Stimulated activated naive CD8-positive, alpha-beta T cell treated with anti-CD3 and anti-CD28 coated beads, Interleukin-15, Interleukin-2, amounts not matched to agents 100 ng/mL and 50 ng/mL, for 24 hours (primary cell): ENCODE measurements at regions not wholly inside any gene's neighbourhood (a gene's known extent, or its start where the extent isn't known, plus 50 kb on each side); places are given as distances from the start of the nearest gene placed in this dataset.

Source experiments
- H3K27ac Mint-ChIP-seq: one replicate; pipeline ENCODE4 v1.8.0; 2021; ENCODE audit warnings: mild to moderate bottlenecking, mixed read lengths
- H3K27me3 Mint-ChIP-seq: one replicate; pipeline ENCODE4 v1.8.0; 2021; ENCODE audit warnings: mixed read lengths
- H3K36me3 Mint-ChIP-seq: one replicate; pipeline ENCODE4 v1.8.0; 2021; ENCODE audit warnings: low read depth, mixed read lengths
- H3K4me1 Mint-ChIP-seq: one replicate; pipeline ENCODE4 v1.8.0; 2021; ENCODE audit warnings: low read depth, mixed read lengths
- H3K4me3 Mint-ChIP-seq: one replicate; pipeline ENCODE4 v1.8.0; 2021; ENCODE audit warnings: mild to moderate bottlenecking, mixed read lengths
- H3K9me3 Mint-ChIP-seq: one replicate; pipeline ENCODE4 v1.8.0; 2021; ENCODE audit warnings: mixed read lengths

DNA sequence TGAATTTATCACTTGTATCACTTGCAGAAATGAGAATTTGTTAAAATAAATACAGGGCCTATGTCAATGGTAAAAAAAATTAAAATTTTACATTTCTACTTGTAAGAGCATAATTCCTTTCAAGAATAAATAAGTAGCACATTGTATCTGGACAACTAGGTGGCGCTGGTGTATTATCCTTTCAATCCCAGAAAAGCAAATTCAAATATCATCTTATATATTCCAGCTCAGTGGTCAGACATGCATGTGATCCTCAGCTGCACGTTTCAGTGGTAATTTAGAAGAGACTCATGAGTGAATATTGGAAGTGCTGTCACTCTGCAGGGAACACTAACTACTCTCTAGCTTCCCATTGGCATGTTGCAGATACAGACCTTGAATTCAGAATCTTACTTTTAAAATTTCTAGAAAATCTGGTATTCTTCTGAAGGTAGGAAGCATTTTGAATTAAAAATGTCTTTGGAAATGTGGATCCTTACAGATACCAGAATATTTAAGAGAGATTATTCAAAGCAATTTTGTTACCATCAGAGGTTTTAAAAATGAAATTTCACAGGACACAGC lies 1414.7 kb upstream of the TENM3 start:
- Mint-ChIP-seq H3K36me3 (no peaks in the 10 kb centered on the region), H3K4me3 (no peak overlapping the region), H3K9me3 (no peaks in the 10 kb centered on the region), H3K27ac (no peak overlapping the region), H3K27me3 (no peaks in the 10 kb centered on the region), H3K4me1 (no peaks in the 10 kb centered on the region)

DNA sequence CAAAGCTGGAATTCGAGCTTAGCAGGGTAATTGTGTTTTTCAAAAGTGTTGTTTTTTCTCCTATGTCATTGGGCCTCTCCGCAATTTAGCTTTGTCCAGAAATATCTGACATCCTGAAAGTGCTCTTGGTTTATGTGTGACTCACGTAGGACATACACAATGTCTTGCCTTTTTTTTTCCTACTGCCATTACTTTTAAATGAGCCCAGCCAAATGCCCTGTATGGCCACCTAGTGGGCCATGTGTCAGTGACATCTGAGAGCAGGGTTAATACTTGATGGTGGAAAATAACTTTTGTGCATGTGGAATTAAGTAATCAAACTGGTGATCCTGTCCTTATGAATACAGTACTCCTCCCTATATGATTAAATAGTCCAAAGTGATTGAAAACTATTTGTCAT lies 1411.1 kb upstream of the TENM3 start:
- Mint-ChIP-seq H3K36me3 (no peaks in the 10 kb centered on the region), H3K9me3 (peaks cover 4% of the 10 kb centered on the region), H3K27me3 (no peaks in the 10 kb centered on the region), H3K4me1 (no peaks in the 10 kb centered on the region), H3K27ac (no peak overlapping the region), H3K4me3 (no peak overlapping the region)

DNA sequence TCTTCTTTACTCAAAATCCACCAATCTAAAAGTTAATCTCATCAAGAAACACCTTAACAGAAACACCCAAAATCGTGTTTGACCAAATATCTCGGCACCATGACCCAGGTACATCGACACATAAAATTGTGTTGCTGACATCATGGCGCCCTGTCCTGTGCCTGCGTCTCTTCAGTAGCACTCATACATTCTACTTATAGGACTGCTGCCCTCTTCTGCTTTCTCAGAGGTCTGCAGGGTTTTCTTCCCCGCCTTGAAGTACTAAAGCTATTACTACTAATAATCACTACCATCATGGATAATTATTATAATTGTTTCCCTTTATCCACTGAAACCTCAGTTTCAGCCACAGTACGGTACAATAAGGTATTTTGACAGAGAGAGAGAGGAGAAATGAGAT lies 1403.1 kb upstream of the TENM3 start:
- no peaks in the 10 kb centered on the region for H3K27me3 Mint-ChIP-seq
- H3K4me1 Mint-ChIP-seq: no peaks in the 10 kb centered on the region
- peaks cover 4% of the 10 kb centered on the region for H3K9me3 Mint-ChIP-seq
- H3K4me3 Mint-ChIP-seq: no peak overlapping the region
- no peaks in the 10 kb centered on the region for H3K36me3 Mint-ChIP-seq
- no peak overlapping the region for H3K27ac Mint-ChIP-seq

DNA sequence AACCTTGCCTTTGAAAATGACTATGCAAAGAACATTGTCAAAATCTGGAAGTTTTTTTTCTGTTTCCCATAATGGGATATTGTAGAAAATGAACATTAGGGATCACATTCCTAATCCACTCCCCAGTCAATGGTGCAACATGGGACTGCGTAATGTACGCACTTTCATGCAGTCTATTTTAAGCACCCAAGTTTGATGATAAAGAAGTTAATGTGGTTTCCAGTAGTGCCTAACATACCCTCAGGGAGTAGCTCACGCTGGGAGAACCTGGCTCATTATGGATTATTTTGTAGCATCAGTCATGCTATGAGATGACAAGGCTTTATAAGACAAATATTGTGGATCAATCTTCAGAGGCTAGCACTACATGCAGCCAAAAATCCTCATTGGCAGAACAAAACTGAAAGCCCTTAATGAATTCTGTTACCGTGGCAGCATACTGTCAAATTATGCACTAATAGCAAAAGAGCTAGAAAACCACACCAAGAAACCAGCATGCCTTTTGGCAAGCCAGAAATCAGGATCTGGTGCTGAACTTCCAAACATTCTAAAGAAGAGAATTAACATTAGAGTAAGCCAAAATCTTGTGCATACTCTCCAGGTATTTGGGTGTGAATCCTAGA lies 1392.8 kb upstream of the TENM3 start:
- H3K4me3 Mint-ChIP-seq: no peak overlapping the region
- no peaks in the 10 kb centered on the region for H3K27me3 Mint-ChIP-seq
- no peaks in the 10 kb centered on the region for H3K4me1 Mint-ChIP-seq
- peaks cover 5% of the 10 kb centered on the region for H3K9me3 Mint-ChIP-seq
- H3K27ac Mint-ChIP-seq: no peak overlapping the region
- no peaks in the 10 kb centered on the region for H3K36me3 Mint-ChIP-seq

DNA sequence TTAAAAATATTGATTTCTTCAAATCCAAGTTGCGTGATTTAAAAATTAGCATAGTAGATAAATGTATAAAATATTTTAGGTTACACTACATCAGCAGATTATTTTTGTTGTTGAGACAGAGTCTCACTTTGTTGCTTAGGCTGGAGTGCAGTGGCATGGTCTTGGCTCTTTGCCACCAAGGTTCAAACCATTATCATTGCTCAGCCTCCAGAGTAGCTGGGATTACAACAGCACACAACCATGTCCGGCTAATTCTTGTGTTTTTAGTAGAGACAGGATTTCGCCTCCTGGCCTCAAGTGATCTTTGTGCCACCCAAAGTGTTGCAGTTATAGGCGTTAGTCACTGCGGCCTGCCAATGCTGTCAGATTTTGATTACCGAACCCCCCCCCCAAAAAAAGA lies 1390.5 kb upstream of the TENM3 start:
- no peaks in the 10 kb centered on the region for H3K4me1 Mint-ChIP-seq
- no peaks in the 10 kb centered on the region for H3K27me3 Mint-ChIP-seq
- no peaks in the 10 kb centered on the region for H3K36me3 Mint-ChIP-seq
- no peak overlapping the region for H3K27ac Mint-ChIP-seq
- peaks cover 4% of the 10 kb centered on the region for H3K9me3 Mint-ChIP-seq
- no peak overlapping the region for H3K4me3 Mint-ChIP-seq

DNA sequence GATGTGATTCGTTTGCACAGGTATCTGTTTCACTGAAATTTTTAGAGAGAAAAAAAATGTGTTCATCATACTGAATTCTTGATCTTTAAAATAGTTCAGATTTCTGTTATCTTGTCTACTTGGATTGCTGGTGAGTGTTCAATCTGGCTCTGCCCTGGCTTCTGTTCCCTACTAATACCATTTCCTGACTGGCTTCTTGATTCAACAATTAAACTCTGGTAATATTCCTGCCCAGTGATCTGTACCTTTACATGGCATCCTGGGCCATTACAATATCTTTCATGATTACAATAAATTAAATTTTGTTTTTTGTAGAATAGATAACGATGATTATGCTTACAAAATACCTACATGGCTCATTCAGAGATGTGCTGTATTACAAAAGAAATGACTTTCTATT lies 1388.0 kb upstream of the TENM3 start:
- H3K4me3 Mint-ChIP-seq: no peak overlapping the region
- H3K27me3 Mint-ChIP-seq: no peaks in the 10 kb centered on the region
- H3K4me1 Mint-ChIP-seq: no peaks in the 10 kb centered on the region
- peaks cover 4% of the 10 kb centered on the region for H3K9me3 Mint-ChIP-seq
- no peak overlapping the region for H3K27ac Mint-ChIP-seq
- H3K36me3 Mint-ChIP-seq: no peaks in the 10 kb centered on the region

DNA sequence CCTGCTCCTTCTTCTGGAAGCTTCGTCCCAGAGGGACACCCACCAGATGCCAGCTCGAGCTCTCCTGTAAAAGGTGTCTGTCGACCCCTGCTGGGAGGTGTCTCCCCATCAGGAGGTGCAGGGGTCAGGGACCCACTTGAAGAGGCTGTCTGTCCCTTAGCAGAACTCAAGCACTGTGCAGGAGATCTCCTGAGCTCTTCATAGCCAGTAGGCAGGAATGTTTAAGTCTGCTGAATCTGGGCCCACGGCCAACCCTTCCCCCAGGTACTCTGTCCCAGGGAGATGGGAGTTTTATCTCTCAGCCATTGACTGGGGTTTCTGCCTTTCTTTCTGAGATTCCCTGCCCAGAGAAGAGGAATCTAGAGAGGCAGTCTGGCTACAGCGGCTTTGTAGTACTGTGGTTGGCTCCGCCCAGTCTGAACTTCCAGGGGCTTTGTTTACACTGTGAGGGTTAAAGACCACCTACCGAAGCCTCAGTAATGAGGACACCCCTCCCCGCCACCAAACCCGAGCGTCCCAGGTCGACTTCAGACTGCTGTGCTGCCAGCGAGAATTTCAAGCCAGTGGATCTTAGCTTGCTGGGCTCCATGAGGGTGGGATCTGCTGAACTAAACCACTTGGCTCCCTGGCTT lies 1383.0 kb upstream of the TENM3 start:
- H3K4me1 Mint-ChIP-seq: no peaks in the 10 kb centered on the region
- peaks cover 4% of the 10 kb centered on the region for H3K9me3 Mint-ChIP-seq
- H3K27me3 Mint-ChIP-seq: no peaks in the 10 kb centered on the region

DNA sequence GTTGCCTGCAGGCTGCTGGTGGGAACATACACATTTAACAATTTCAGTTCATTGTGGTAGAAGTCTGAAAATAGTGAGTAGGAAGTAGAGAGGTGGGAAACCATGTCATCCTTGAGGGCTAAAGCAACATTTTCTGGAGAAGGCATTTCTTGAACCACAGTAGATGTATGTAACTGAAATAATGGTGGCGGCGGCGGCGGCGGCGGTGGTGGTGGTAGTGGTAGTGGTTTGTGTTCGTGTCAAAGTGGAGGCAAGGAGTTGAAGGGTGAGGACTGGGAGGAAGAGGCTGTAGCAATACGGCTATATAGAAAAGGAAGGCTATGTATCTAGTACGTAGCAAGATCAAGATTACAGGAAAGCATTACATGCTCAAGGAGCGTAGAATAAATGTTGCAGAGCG lies 1381.6 kb upstream of the TENM3 start:
- Mint-ChIP-seq H3K27ac (no peak overlapping the region), H3K36me3 (no peaks in the 10 kb centered on the region), H3K27me3 (no peaks in the 10 kb centered on the region), H3K9me3 (peaks cover 4% of the 10 kb centered on the region), H3K4me3 (no peak overlapping the region), H3K4me1 (no peaks in the 10 kb centered on the region)

More for the DNA sequence above, 1383.0 kb upstream of the TENM3 start:
- H3K4me3 Mint-ChIP-seq: no peak overlapping the region
- H3K36me3 Mint-ChIP-seq: no peaks in the 10 kb centered on the region
- no peak overlapping the region for H3K27ac Mint-ChIP-seq

DNA sequence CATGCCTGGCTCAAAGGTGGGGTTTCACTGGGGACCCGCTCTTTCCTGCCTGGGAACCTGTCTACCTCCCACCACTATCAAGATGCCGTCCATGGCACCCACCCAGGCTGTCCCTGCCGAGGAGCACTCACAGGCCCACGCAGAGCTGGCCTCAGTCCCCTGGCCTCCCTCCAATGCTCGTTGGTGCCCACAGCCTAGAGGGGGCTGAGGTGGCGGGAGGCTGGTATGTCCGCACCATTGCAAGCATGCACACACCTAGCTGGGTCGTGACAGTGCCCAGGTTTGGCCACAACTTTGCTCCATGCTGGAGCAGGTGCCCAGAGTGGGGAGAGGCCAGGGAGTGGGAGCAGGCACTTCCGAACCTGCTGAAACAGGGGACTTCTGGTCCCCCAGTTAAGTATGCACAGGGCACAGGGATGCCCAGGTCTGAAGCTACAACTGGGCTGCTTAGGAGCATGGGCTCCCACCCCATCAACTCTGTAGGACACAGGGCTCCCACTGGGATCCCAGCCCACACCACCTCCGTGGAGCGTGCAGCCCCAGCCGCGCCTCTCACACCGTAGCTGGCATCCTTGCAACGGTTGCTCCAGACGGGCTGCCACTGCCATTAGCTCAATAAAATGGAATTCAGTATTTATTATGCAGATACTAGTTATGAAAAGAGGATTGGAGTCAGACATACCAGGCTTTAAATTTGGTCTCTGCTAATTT lies 1376.1 kb upstream of the TENM3 start:
- no peaks in the 10 kb centered on the region for H3K27me3 Mint-ChIP-seq
- no peaks in the 10 kb centered on the region for H3K36me3 Mint-ChIP-seq
- peaks cover 11% of the 10 kb centered on the region for H3K9me3 Mint-ChIP-seq
- no peaks in the 10 kb centered on the region for H3K4me1 Mint-ChIP-seq
- H3K27ac Mint-ChIP-seq: no peak overlapping the region
- no peak overlapping the region for H3K4me3 Mint-ChIP-seq

DNA sequence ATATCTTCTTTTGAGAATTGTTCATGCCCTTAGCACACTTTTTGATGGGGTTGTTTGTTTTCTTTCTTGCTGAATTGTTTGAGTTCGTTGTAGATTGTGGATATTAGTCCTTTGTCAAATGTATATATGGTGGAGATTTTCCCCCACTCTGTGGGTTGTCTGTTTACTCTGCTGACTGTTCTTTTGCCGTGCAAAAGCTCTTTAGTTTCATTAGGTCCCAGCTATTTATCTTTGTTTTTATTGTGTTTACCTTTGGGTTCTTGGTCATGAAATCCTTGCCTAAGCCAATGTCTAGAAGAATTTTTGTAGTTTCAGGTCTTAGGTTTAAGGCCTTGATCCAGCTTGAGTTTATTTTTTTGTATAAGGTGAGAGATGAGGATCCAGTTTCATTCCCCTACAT lies 1372.6 kb upstream of the TENM3 start:
- H3K4me3 Mint-ChIP-seq: no peak overlapping the region
- no peaks in the 10 kb centered on the region for H3K4me1 Mint-ChIP-seq
- H3K9me3 Mint-ChIP-seq: peaks cover 25% of the 10 kb centered on the region
- no peaks in the 10 kb centered on the region for H3K36me3 Mint-ChIP-seq
- no peak overlapping the region for H3K27ac Mint-ChIP-seq
- no peaks in the 10 kb centered on the region for H3K27me3 Mint-ChIP-seq

DNA sequence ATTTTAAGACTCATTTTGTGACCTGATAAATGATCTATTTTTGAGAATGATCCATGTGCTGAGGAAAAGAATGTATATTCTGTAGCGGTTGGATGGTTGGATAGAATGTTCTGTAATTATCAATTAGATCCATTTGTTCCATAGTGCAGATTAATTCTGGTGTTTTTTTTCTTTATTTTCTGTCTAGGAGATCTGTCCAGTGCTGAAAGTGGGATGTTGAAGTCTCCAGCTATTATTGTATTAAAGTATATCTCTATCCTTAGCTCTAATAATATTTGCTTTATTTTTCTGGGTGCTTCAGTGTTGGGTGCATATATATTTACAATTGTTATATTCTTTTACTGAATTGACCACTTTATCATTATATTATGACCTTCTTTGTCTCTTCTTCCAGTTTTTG lies 1344.9 kb upstream of the TENM3 start:
- H3K4me1 Mint-ChIP-seq: no peaks in the 10 kb centered on the region
- no peaks in the 10 kb centered on the region for H3K27me3 Mint-ChIP-seq
- peaks cover 10% of the 10 kb centered on the region for H3K9me3 Mint-ChIP-seq
- no peak overlapping the region for H3K4me3 Mint-ChIP-seq
- H3K36me3 Mint-ChIP-seq: no peaks in the 10 kb centered on the region
- H3K27ac Mint-ChIP-seq: no peak overlapping the region

DNA sequence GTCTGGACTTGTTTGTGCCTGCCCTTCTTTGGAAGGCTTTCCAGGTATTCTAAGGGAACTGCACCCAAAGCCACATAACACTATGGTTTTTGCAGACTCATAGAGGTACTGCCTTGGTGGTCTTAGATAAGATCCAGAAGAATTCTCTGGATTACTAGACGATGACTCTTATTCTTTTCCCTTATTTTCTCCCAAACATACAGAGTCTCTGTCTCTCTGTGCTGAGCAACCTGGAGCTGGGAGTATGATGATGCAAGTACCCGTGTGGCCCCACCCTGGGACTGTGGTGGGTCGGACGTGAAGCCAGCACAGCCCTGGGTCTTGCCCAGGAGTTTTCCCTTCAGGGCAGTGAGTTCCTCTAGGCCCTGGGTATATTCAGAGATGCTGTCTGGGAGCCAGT lies 1342.4 kb upstream of the TENM3 start:
- Mint-ChIP-seq H3K27me3 (no peaks in the 10 kb centered on the region), H3K36me3 (no peaks in the 10 kb centered on the region), H3K27ac (no peak overlapping the region), H3K4me1 (no peaks in the 10 kb centered on the region), H3K4me3 (no peak overlapping the region), H3K9me3 (peaks cover 10% of the 10 kb centered on the region)

DNA sequence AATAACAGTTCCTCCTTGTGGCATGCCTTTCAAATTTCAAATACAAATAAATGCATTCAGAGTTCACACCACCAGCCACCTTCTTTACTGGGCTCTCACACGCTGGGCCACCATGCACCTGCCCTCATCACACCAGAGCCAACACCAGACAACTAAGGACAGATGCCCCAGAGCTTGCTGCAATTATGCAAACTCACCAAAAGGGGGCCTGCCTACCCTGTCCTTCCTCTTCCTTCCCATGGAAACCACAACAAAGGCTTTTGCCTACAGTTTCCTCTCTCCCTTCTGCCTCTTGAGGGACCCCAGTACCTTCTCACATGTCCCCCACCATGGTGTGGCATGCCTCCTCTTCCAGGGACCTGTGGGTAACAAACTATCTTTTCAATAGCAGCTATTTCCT lies 1333.9 kb upstream of the TENM3 start:
- H3K4me1 Mint-ChIP-seq: no peaks in the 10 kb centered on the region
- no peaks in the 10 kb centered on the region for H3K27me3 Mint-ChIP-seq
- H3K27ac Mint-ChIP-seq: no peak overlapping the region
- H3K4me3 Mint-ChIP-seq: no peak overlapping the region
- H3K36me3 Mint-ChIP-seq: no peaks in the 10 kb centered on the region
- no peaks in the 10 kb centered on the region for H3K9me3 Mint-ChIP-seq

DNA sequence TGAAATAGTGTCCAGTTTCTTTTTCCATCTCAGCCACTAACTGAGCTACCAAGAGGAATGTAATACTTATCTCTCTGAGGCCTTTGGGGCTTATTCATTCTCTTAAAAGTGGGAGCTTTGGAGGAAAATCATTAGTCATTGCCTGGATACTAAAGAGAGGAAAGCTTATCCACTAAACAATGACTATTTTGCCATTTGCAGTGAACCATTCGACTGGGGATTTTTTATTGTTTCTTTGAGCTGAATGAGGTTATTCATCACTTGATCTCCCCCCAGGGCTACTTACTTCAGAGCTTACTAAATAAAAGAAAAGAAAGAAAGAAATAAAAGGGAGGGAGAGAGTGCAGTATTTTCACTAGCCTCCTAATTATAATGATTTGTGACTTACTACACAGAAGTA lies 1329.5 kb upstream of the TENM3 start:
- Mint-ChIP-seq H3K36me3 (no peaks in the 10 kb centered on the region), H3K9me3 (no peaks in the 10 kb centered on the region), H3K27ac (no peak overlapping the region), H3K27me3 (no peaks in the 10 kb centered on the region), H3K4me3 (no peak overlapping the region), H3K4me1 (no peaks in the 10 kb centered on the region)

DNA sequence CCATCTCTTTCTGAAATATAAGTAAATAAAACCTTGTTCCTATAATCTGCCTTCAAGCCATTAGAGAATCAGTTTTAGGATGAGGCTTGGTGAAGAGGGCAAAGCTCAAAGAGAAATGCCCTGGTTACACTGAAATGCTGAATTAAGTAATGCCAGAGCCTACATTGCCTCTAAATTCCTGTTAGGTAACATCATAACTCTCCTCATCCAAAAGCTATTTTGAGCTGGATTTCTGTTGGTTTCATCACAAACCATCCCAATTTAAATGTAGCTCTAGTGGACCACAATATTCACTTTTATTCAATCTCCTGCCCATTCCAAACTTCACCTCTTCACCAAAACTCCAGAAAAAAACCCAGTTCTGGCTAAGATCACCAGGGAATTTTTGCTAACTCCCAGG lies 1319.7 kb upstream of the TENM3 start:
- H3K9me3 Mint-ChIP-seq: peaks cover 5% of the 10 kb centered on the region
- H3K36me3 Mint-ChIP-seq: no peaks in the 10 kb centered on the region
- H3K27me3 Mint-ChIP-seq: no peaks in the 10 kb centered on the region
- no peak overlapping the region for H3K27ac Mint-ChIP-seq
- no peak overlapping the region for H3K4me3 Mint-ChIP-seq
- no peaks in the 10 kb centered on the region for H3K4me1 Mint-ChIP-seq
